SK-N-SH treated with all-trans-retinoic acid at 6 μM for 48 hours (cell line): ENCODE measurements at regions not wholly inside any gene's neighbourhood (a gene's known extent, or its start where the extent isn't known, plus 50 kb on each side); places are given as distances from the start of the nearest gene placed in this dataset.
"Not testable (repeated sequence)": the region's sequence is repeated elsewhere in the genome, so short reads cannot be mapped to it uniquely, and the experiment has no call there.

Experiments
- ATAC-seq: fragments of 200-7000 bp; cut with Tn5 transposase; 3 replicates; pipeline ENCODE4 v1.9.1; 2020; ENCODE audit warnings: mild to moderate bottlenecking, moderate library complexity
- ARNTL ChIP-seq: fragments of 450-650 bp; formaldehyde crosslinking; IDR thresholded peaks from 2 replicates; pipeline ENCODE4 v1.5.0; 2020; ENCODE audit warnings: low read depth, mild to moderate bottlenecking, moderate library complexity, borderline replicate concordance
- BACH2 ChIP-seq: fragments of 250-450 bp; sonication (Bioruptor Pico); IDR thresholded peaks from 2 replicates; pipeline ENCODE4 v1.9.0; 2021; ENCODE audit warnings: mild to moderate bottlenecking, borderline replicate concordance
- CREB5 ChIP-seq: fragments of 250-450 bp; sonication (Bioruptor Pico); IDR thresholded peaks from 2 replicates; pipeline ENCODE4 v1.5.1; 2020; ENCODE audit warnings: low read depth, mild to moderate bottlenecking, moderate library complexity
- CSDC2 ChIP-seq: fragments of 250-450 bp; sonication (Bioruptor Pico); IDR thresholded peaks from 2 replicates; pipeline ENCODE4 v1.5.0; 2020; ENCODE audit warnings: mild to moderate bottlenecking, moderate library complexity
- ESRRG ChIP-seq: fragments of 250-450 bp; sonication (Bioruptor Pico); IDR thresholded peaks from 2 replicates; pipeline ENCODE4 v1.6.1; 2021; ENCODE audit warnings: mild to moderate bottlenecking
- ISL1 ChIP-seq: fragments of 250-450 bp; sonication (Bioruptor Pico); IDR thresholded peaks from 2 replicates; pipeline ENCODE4 v2.1.2; 2022; ENCODE audit warnings: mild to moderate bottlenecking, moderate library complexity
- OSR1 ChIP-seq: fragments of 250-450 bp; sonication (Bioruptor Pico); IDR thresholded peaks from 2 replicates; pipeline ENCODE4 v1.8.0; 2022; ENCODE audit warnings: moderate library complexity, mild to moderate bottlenecking, inconsistent platforms
- PATZ1 ChIP-seq: fragments of 250-450 bp; sonication (Bioruptor Pico); IDR thresholded peaks from 2 replicates; pipeline ENCODE4 v1.8.0; 2020; ENCODE audit warnings: mild to moderate bottlenecking, moderate library complexity, borderline replicate concordance
- POU6F1 ChIP-seq: fragments of 250-450 bp; sonication (Bioruptor Pico); IDR thresholded peaks from 2 replicates; pipeline ENCODE4 v1.8.0; 2021; ENCODE audit warnings: low read depth, mild to moderate bottlenecking, moderate library complexity, borderline replicate concordance
- PPARA ChIP-seq: fragments of 250-450 bp; sonication (Bioruptor Pico); IDR thresholded peaks from 2 replicates; pipeline ENCODE4 v1.5.0; 2020; ENCODE audit warnings: mild to moderate bottlenecking, borderline replicate concordance
- RARB ChIP-seq: fragments of 250-450 bp; sonication (Bioruptor Pico); IDR thresholded peaks from 2 replicates; pipeline ENCODE4 v1.8.0; 2021; ENCODE audit warnings: mild to moderate bottlenecking, moderate library complexity
- SNAI2 ChIP-seq: fragments of 250-450 bp; sonication (Bioruptor Pico); IDR thresholded peaks from 2 replicates; pipeline ENCODE4 v1.5.0; 2020; ENCODE audit warnings: mild to moderate bottlenecking, moderate library complexity
- TCF4 ChIP-seq: fragments of 250-450 bp; sonication (Bioruptor Pico); IDR thresholded peaks from 2 replicates; pipeline ENCODE4 v1.8.0; 2021; ENCODE audit warnings: mild to moderate bottlenecking, moderate library complexity, borderline replicate concordance
- TOX ChIP-seq: fragments of 250-450 bp; sonication (Bioruptor Pico); IDR thresholded peaks from 2 replicates; pipeline ENCODE4 v1.8.0; 2021; ENCODE audit warnings: mild to moderate bottlenecking, moderate library complexity, borderline replicate concordance
- TSHZ2 ChIP-seq: fragments of 250-450 bp; sonication (Bioruptor Pico); IDR thresholded peaks from 2 replicates; pipeline ENCODE4 v1.5.0; 2020; ENCODE audit warnings: mild to moderate bottlenecking, moderate library complexity
- ZC3H10 ChIP-seq: fragments of 250-450 bp; sonication (Bioruptor Pico); IDR thresholded peaks from 2 replicates; pipeline ENCODE4 v1.5.1; 2021; ENCODE audit warnings: mild to moderate bottlenecking, moderate library complexity
- ZFP3 ChIP-seq: fragments of 250-450 bp; sonication (Bioruptor Pico); IDR thresholded peaks from 2 replicates; pipeline ENCODE4 v1.5.0; 2020; ENCODE audit warnings: mild to moderate bottlenecking, moderate library complexity
- ZFP30 ChIP-seq: fragments of 450-650 bp; formaldehyde crosslinking; IDR thresholded peaks from 2 replicates; pipeline ENCODE4 v1.5.0; 2022; ENCODE audit warnings: mild to moderate bottlenecking, moderate library complexity
- ZNF565 ChIP-seq: fragments of 450-650 bp; formaldehyde crosslinking; conservative IDR thresholded peaks from 2 replicates; pipeline ENCODE4 v1.5.0; 2020; ENCODE audit warnings: low read depth, mild to moderate bottlenecking, moderate library complexity
- ZNF8 ChIP-seq: fragments of 450-650 bp; formaldehyde crosslinking; IDR thresholded peaks from 2 replicates; pipeline ENCODE4 v1.5.0; 2020; ENCODE audit warnings: mild to moderate bottlenecking, moderate library complexity

GRCh38 chr7:42548816-42549611 lies 312.0 kb upstream of the GLI3 start:
- TF ChIP-seq ARNTL (CRISPR knock-in tag) (no peak), OSR1 (CRISPR knock-in tag) (no peak), BACH2 (CRISPR knock-in tag) (no peak), ZFP30 (no peak), POU6F1 (CRISPR knock-in tag) (no peak), ESRRG (no peak), ZFP3 (no peak), PPARA (CRISPR knock-in tag) (no peak), CSDC2 (CRISPR knock-in tag) (no peak), ZNF8 (CRISPR knock-in tag) (no peak), RARB (CRISPR knock-in tag) (no peak), ISL1 (CRISPR knock-in tag) (no peak)
- no peak for ATAC-seq

GRCh38 chr7:42545049-42545724 lies 308.2 kb upstream of the GLI3 start:
- no peak for TF ChIP-seq ESRRG
- no peak for TF ChIP-seq SNAI2 (CRISPR knock-in tag)
- no peak for TF ChIP-seq CREB5 (CRISPR knock-in tag)
- TF ChIP-seq ZFP30 = no peak
- TF ChIP-seq BACH2 (CRISPR knock-in tag) = no peak
- TF ChIP-seq ZC3H10 (CRISPR knock-in tag) = no peak
- no peak for TF ChIP-seq POU6F1 (CRISPR knock-in tag)
- TF ChIP-seq ZNF565 = no peak
- TF ChIP-seq, all 23 proteins: peak for 0
- ATAC-seq = no peak

- no peak for ATAC-seq
These were observed 306.9 kb upstream of the GLI3 start for GRCh38 chr7:42543953-42544352.

GRCh38 chr7:42542446-42542845 lies 305.4 kb upstream of the GLI3 start:
- not testable (repeated sequence) for ATAC-seq

More at GRCh38 chr7:42543953-42544352, 306.9 kb upstream of the GLI3 start:
- no peak for TF ChIP-seq PATZ1
- no peak for TF ChIP-seq CSDC2 (CRISPR knock-in tag)
- TF ChIP-seq ESRRG = no peak
- no peak for TF ChIP-seq RARB (CRISPR knock-in tag)
- TF ChIP-seq ZNF565 = no peak
- TF ChIP-seq OSR1 (CRISPR knock-in tag) = no peak
- no peak for TF ChIP-seq TSHZ2
- no peak for TF ChIP-seq TCF4 (CRISPR knock-in tag)
- no peak for TF ChIP-seq TOX (CRISPR knock-in tag)
